Stimulated activated CD8-positive, alpha-beta memory T cell treated with anti-CD3 and anti-CD28 coated beads, Interleukin-7, amount 100 ng/mL, for 48 hours (primary cell): ENCODE measurements at regions not wholly inside any gene's neighbourhood (a gene's known extent, or its start where the extent isn't known, plus 50 kb on each side); places are given as distances from the start of the nearest gene placed in this dataset.
"Not testable (repeated sequence)": the region's sequence is repeated elsewhere in the genome, so short reads cannot be mapped to it uniquely, and the experiment has no call there.

Source experiments
- DNase-seq, 2 donors: peaks; one replicate each; pipeline ENCODE4 v3.0.0-alpha.2; 2020; ENCODE audit warnings: low read depth in 1 of 2; ENCODE audit errors: extremely low read depth in 1 of 2

DNA sequence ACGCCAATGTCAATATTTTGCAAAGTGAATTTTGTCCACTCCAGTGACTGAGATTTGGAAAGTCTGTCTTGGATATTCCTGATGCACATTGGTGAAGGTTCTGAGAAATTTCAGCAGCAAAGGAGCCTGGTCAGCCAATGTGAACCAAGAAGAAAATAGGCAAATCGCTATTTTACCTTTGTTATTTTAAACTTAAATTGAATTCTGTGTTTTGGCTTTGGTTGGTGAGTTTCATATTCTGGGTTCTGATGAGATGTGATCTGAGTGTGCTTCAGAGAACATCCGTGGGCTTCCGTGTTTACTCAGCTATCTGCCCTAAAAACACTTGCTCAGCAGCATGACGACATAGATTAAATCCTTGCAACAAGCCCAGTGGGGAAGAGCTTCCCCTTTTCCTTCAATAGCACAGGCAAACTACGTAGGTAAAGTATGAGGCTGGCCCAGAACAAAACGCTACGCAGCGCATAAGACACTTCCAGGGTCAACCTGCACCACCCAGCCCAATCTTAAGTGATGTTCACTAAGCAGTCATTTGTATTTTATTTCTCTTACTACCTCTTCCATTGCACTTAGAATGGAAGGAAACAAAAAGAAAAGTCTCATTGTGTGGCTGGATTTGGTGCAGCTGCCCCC lies 176.4 kb upstream of the KAZN start:
- DNase-seq = no peak

DNA sequence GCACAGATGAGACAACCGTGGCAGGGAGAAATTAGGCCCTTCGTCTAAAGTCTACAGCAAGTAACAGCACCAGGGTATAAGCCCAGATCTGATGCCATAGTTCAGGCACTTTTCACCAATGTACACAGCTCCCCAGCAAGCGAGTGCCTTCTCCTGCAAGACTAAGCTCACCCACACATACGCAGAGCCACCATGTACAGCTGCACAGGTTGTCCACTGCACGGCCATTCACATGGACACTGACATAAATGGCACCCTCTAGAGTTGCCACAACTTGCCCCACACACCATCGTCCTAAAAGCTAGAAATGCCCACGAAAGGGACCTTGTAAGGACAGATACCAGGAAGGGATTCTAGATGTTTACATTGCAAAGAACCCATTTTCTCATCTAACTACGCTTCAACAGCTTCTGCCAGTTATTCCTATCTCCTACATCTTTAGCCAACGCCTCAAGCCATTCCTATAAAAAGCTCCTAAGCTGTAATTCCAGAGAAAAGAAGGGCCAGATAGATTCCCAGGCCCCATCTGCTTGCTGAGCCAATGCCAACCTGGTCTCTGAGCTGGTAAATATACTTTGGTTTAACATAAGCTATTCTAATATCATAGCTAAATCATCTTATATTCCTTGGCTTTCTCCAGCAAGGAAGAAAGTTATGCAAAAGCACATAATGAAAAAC lies 174.0 kb upstream of the KAZN start:
- no peak for DNase-seq

DNA sequence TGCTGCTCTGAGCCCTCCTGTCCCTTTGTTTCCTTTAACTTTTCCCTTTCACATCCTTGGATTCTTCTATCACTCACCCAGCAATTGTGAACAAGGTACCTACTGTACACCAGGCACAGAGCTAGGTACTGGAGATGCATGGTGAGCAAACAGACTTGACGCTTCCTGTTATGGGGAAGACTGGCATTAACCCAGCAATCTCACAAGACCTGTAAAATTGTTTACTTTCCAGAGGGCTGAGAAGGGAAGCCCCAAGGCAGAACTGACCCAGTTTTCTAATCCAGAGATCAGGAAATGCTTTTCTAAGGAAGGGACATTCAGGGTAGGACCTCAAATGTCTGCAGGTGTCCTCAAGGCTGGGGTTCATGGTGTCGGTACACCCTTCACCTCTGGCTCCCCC lies 171.6 kb upstream of the KAZN start:
- DNase-seq = no peak

DNA sequence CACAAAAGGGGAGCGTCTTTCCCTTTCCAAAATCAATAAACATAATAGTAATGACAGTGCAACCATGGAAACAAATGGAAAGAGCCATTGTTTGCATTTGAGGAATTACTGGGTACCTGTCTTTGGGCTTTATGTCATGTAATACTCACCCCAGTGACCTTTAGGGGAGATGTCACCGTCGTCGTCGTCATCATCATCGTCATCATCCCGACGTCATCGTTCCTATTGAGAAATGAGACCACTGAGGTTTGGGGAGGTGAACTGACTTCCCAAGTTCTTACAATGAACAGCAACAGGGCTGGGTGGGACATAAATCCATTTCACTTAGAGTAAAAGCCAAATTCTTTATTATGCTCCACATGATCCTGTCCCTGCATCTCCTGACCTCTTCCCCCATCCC lies 168.9 kb upstream of the KAZN start:
- DNase-seq = no peak

DNA sequence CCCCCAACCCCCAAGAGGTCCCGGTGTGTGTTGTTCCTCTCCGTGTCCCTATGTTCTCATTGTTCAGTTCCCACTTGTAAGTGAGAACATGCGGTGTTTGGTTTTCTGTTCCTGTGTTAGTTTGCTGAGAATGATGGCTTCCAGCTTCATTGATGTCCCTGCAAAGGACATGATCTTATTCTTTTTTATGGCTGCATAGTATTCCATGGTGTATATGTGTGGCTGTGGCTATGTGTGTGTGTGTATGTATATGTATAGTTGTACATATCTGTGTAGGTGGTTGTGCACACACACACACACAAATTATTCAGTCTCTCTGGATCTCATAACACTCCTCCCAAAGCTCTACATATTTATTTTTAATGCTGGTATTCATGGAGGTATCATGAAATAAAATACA lies 165.8 kb upstream of the KAZN start:
- not testable (repeated sequence) for DNase-seq

DNA sequence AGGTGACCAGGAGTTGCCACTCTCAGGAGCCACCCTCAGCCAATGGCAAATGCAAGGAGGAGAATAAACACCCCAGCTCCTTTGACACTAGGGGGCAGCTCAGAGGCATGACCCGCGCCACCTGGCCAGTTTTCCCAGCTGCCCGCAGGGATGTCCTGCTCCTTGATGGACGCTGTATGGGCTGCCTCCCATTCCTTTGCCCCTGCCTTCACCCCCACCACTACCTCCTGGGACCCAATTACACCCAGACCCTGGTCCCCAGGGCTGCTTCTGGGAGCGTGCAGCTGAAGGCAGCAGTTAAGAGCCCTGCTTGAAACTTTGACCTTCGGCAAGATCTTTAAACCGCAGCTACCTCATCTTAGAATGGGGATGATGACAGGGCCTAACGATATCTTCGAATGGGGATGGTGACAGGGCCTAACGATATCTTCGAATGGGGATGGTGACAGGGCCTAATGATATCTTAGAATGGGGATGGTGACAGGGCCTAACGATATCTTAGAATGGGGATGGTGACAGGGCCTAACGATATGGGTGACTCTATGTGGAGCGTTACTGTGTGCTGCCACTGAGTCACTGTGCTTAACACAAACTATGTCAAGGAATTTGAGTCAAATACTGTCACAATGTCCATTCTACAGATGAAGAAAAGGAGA lies 163.0 kb upstream of the KAZN start:
- no peak for DNase-seq

DNA sequence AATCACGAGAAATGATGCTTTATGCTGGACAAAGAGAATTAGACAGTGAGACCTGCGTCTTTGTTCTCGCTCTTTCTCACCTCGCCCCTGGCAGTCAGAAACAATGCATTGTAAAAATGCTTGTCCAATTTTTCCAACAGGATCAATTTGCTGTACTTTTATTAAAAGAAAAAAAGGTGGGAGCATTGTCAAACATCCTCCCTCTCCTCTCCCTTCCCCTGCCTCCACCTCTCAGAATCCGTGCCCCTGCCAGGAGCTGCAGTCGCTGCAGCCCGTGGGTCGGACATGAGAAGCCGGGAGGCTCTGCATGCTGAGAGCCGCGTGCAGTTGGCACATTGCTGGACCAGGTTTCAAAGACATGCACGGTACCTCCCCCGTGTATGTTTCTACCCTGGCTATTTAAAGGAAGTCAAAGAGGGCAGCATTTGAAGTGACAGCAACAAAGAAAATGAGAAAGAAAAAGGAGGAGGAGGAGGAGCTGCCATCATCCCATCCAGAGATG lies 161.0 kb upstream of the KAZN start:
- DNase-seq = no peak

DNA sequence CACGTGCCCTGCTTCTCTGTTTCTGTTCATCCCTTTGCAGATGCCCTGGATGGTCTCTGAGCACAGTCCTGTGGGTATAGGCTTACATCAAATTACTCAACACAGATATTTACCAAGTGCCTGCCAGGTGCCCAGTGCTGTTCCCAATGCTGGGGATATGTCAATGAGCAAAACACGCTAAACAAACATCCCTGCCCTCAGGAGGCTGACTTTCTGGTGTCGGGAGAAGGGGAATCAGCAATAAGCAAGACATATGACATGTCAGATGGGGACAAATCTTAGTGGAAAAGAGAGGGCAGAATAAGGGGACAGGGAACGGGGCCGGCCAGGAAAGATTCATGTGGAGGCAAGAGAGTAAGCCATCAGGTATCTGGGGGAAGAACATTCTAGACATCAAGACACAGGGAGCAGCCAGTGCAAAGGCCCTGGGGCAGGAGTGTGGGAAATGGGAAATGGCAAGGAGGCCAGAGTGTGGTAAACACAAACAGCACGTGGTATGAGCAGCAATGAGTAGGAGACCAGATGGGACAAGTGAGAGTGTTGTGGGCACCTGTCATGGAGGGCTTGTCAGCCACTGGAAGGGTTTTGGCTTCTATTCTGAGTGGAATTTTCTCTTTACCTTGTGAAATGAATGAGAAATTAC lies 160.2 kb upstream of the KAZN start:
- DNase-seq = no peak

DNA sequence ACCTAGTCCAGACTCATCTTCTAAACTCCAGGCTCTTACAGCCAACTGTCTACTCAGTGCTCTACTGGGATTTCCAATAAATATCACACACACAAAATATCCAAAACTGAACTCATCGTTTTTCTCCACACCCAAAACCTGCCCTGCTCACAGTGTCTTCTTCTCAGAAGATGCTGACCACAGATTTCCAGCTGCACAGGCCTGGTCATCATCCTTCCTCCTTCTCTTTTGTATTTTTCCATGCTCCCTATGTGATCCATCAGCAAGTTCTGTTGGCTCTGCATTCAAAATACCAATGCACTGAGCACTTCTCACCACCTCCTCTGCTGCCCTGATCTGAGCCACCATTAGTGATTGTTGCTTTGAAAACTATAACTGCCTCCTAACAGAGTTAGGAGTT lies 159.5 kb upstream of the KAZN start:
- DNase-seq = no peak

DNA sequence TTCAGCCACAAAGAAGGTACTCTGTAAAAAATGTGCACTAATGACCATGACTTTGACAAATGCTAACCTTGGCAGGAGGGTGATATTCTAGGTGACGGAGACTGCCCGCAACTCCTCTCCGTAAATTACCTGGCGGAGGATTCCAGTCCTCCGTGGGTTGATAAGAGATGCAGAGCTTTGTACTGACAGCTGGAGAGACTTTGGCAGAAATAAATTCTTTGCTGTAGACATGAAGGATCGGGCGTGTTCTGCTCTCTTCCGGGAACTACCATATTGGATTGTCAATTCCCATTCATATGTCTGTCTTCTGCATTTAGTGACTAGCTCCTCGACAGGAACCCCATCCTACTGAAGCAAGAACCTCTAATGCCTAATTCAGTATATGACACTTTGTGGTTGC lies 158.3 kb upstream of the KAZN start:
- no peak for DNase-seq

DNA sequence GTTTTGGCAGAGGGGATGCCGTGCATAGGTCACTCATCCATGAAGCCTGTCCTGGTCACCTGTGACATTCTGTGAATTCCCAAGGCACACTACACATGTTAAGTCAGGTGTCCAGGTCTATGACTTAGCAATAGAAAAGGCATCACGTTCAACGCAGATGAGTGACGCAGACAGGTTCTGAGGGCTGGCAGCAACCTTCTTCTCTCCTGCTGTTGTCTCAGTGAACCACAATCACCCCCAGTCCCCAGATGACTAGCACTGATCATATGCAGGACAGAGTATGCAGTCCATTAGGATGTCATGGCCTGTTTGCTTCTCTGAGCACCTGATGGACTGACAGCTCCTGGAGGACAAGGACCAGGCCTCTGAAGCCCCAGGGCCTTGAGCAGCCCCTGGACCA lies 157.8 kb upstream of the KAZN start:
- no peak for DNase-seq

DNA sequence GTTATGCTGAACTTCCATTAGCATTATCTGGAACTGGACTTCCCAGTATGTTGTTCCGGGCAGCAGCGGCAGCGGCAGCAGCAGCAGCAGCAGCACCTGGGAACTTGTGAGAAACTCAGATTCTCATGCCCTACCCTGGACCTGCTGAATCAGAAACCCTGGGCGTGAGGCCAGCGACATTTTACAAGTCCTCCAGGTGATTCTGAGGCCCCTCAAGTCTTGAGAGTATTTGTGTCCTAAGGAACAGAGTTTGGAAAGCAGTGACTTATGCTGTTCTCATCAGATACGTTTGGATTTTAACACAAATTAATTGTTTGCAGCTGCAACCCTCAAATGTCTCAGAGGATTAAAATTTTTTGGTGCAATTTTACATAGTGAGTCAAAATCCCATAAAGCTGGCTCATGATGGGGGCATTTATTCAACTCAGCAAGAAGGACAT lies 157.2 kb upstream of the KAZN start:
- no peak for DNase-seq

DNA sequence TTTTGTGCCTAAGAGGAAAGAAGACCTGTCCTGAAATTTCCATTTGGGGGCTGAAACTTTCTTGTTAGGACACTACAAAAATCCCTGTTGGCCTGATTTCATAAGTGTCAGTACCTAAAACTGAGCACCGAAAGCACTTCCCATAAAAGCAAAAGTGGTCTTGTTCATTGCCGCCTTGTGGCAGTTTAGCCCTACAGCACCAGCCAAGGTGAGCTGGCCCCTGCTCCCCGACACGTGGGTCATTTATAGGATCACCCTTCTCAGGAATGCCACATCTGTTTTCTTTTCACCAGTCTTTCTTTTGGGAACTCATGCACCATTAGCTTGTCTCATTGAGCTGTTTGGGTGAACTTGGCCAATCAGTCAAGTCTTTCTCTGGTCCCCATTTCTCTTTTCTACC lies 155.8 kb upstream of the KAZN start:
- DNase-seq = no peak

DNA sequence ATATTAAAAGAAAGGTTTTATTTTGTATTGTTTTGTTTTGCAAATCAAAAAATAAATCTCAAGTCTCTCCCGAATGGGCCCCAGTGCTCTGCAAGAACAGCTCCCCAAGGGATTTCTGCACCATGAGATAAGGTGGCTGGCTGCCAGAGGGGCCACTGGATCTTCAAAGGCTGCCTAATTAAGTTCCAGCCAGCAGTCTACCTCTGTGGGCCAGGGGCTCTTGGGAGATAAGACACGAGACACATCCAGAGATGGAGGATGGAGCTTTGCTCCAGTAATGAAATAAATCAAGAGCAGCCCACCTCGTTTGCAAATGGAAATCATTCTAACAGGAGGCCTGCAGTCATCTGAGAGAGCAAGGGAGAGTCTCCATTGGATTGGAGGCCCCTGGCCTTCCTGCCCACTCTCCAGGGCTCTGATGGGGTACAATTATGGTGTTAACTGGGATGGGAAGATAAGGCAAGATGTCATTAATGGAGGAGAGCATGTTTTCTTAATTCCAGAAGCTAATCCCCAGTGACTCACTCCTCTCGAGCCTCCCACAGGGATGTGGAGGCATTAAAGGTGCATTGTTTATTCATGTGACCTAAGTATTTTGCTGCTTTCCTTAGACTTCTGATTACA lies 155.2 kb upstream of the KAZN start:
- no peak for DNase-seq

DNA sequence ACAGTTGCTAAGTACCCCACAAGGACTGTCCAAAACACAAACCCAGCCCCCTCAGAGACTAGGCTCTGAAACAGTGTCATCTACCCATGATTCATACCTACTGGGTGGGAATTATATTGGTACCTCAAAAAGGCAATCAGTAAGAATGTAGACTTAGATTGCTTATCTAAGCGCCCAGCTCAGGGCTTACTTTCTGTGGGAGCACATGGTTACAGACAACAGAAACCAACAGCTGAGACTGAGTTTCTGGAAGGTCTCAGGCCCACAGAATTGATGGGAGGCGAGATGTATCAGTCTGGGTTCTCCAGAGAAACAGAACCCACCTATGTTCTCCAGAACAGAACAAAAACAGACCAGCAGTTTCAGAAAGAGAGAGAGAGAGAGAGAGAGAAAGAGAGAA lies 147.3 kb upstream of the KAZN start:
- DNase-seq = no peak

DNA sequence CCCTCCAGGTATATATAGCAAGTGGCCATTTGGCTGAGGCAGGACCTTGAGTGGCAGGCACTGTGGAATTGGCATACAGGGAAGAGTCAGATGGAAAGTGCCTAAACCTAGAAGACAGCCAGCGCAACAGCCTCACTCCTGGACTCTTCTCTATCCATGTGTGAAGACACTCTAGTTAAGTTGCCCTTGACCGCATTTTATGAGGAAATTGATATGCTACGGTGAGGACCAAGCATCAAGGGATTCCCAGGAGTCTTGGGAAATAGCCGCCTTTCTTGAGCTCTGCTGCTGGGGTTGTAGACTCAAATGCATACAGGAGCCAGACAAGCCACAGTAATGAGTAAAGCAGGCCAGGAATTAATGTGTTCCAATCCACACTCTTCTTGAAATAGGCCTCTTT lies 145.9 kb upstream of the KAZN start:
- DNase-seq = no peak

DNA sequence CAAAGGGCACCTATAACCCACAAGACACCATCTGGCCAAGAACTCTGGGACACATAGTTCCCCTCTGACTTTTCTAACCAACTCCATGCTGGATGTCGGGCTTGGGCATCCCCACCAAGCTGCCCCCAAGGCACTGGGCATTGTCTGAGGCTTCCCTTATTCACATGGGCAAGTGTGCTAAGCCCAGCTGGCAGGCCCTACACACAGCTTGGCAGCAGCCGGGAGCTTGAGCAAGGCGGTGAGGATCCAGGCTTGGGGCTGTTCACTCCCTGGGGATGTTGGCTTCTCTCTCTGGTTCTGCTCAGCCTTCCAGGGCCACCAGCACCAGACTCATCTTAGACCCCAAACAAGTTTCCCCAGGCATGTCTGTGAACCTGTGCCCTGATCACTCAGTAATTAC lies 138.3 kb upstream of the KAZN start:
- DNase-seq = no peak

DNA sequence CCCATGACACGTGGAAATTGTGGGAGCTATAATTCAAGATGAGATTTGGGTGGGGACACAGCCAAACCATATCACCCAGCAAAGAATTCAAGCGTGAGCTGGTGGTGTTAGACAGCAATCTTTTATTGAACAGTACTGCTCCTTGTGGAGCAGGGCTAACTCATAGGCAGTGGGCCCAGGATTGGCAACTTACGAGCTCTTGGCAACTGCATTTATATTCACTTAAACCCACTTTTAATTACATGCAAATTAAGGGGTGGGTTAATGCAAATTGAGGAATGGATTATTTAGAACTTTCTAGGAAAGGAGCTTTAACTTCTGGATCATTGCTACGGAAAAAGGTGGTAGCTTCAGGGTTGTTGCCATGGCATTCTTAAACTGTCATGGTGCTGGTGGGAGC lies 135.6 kb upstream of the KAZN start:
- no peak for DNase-seq

DNA sequence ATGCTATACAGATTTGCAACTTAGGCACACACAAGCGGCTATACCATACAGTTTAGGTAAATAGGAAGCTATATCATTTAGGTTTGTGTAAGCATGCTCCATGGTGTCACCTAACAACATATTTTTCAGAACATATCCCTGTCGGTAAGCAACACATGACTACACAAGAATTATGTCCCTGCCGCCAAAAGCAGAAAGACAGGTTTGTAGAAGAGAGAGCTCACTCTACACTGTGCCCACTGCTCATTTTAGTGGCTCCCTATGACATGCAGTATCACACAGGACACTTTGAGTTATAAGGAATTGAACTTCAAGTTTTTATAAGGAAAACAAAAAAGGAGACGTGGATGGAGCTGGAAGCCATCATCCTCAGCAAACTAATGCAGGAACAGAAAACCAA lies 132.5 kb upstream of the KAZN start:
- DNase-seq = no peak

DNA sequence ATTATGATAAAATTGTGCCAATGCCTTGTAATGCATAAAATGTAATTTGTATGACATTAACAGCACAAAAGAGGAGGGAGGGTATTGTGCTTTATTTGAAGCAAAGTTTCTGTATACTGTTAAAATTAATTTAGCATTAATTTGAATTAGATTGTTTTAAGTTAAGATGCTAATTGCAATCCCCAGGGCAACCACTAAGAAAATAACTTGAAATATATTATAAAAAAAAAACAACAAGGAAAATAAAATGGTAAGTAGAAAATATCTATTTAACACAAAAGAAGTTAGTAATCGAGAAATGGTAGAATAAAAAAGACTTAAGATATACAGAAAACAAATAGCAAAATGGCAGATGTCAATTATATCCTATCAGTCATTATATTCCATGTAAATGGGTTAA lies 131.4 kb upstream of the KAZN start:
- DNase-seq = no peak

DNA sequence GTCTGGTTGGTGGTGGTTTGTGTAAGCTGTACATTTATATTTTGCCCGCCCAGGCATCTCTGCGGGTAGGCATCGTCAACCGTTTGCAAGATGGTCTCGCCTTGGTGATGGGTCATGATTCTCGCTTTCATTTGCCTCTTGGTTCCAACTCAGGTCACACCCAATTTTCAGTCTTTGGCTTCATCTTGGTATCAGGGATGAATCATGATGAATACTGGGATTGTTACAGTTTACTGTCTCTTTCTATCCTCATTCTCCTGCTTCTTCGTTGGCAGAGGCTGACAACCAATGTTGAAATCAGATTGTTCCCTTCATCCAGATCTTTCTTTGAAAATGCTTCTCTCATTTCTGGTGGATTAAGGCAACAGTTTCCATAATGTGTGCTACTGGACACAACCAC lies 129.7 kb upstream of the KAZN start:
- no peak for DNase-seq
